Left ventricle myocardium superior (tissue), 1 donor: ENCODE measurements at regions not wholly inside any gene's neighbourhood (a gene's known extent, or its start where the extent isn't known, plus 50 kb on each side); places are given as distances from the start of the nearest gene placed in this dataset.

Source experiments
- ATAC-seq: fragments of 200-7000 bp; cut with Tn5 transposase; one replicate; pipeline ENCODE4 v1.9.1; 2020; ENCODE audit warnings: mild to moderate bottlenecking, moderate library complexity
- DNase-seq: peaks from one replicate; pipeline ENCODE4 v3.0.0-alpha.2; 2020
- intact Hi-C: fragments of 100-400 bp; cut with micrococcal nuclease; formaldehyde crosslinking; loops from one replicate; pipeline ENCODE4 v1.11.0; 2022
- donor health status: DM: no; HTN: yes; CAD: no; lungs with severe emphysema.

DNA sequence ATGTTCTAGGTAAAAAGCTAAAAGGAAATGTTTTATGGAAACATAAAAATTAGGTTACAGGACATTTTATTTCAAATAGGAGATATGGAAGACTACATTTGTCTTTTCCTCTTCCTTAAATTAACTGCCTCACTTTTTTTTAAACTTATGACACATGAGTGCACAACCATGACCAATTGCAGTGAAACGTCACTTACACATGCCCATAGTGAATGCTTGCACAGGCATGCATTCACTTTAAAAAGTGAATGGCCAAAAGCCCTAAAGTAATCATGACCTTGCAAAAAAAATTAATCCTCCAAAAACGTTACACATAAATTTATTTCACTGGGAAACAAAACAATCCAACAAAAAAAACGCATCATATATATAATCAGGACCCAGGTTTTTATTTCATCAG, 343.2 kb upstream of the TMTC1 start:
- no peak for ATAC-seq
- intact Hi-C loops: no loop called here
- no peak for DNase-seq

DNA sequence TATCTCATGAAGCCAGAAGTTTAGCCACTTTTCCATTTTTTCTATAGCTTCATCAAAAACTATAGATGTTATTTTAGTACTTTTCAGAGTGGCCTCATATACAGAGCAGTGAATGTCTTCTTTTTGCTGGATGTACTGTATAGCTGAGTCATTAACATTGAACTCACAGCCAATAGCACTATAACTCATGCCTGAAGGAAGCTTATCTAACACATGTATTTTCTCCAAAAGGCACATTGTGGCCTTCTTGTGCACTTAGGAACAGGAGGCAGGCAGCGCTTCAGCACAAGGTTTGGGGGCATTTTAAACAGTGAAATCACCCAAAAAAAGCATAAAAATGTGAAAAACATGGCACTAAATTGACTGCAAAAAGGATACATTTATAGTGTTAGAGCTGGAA, 336.8 kb upstream of the TMTC1 start:
- ATAC-seq: no peak
- intact Hi-C loops: no loop called here
- DNase-seq: no peak

DNA sequence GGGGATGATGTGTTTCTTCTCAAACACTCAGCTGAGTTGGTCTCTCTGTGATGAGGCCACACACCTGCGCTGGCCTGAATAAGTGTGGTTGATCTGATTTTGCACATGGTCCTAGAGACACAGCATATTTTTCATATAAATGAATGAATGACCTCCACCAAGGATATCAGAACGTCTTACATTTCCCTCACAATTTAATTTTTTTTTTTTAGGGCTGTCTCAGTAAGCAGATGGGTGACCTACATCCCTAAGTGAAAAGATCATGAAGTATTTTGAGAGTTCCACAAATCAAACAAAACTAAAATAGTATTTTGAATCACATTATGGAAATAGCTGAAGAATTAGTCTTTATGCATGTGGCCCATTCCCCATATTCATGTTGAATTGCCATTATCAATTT, 333.7 kb upstream of the TMTC1 start:
- intact Hi-C loops: no loop called here
- ATAC-seq (no peak), DNase-seq (no peak)

DNA sequence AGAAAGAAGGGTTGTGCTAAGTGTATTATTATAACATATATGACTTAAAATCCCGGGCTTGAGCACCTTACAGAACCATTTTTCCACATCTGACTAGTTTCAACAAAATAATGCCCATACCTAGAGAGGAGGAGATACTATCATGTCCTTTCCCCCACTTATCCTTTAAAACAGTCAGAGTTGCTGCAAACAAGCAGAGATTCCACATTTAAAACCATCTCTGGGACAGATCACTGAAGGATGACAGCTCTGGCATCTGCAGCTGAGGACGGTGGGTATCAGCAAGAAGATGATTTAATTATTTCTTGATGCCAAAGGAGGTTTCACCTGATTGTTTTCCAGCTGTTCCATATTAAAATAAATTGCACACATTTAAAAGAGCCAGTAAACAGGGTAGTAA, 328.0 kb upstream of the TMTC1 start:
- DNase-seq: no peak
- intact Hi-C loops: no loop called here
- ATAC-seq: no peak

DNA sequence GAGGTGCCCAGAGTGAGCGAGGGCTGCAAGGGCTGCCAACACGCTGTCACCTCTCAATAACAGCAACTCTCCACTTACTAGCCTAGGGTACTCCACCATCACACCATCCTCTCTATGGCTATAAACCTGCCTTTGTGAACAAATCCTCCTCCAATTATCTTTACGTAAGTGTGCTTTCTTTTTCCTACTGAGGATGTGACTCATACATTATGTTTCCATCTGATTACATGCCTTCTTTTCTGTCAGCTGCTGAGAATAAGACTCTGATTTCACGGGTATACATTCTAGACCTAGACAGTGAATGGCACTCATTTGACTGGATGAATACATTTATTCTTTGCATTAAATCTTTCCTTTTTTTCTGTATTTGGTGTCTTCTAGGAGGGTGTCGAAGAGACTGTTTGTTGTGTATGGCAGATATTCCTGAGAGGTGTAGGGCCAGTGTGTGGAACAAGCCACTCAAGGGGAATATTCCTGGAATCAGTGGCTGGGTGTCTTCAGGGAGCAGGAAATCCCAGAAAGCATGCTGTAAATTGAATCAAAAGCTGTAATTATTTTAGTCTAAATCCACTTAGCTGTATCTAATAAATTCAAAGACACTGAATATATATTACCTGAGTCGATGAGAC, 327.3 kb upstream of the TMTC1 start:
- ATAC-seq: no peak
- DNase-seq: no peak
- intact Hi-C loops: no loop called here

DNA sequence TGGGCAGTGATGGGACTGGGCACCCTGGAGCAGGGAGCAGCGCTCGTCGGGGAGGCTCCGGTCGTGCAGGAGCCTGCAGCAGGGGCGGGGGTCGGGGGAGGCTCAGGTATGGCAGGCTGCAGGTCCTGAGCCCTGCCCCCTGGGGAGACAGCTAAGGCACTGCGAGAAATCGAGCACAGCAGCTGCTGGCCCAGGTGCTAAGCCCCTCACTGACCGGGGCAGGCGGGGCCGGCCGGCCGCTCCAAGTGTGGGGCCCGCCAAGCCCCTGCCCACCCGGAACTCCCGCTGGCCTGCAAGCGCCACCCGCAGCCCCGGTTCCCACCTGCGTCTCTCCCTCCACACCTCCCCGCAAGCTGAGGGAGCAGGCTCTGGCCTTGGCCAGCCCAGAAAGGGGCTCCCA, 326.8 kb upstream of the TMTC1 start:
- DNase-seq: no peak
- intact Hi-C loops: no loop called here
- ATAC-seq: no peak

DNA sequence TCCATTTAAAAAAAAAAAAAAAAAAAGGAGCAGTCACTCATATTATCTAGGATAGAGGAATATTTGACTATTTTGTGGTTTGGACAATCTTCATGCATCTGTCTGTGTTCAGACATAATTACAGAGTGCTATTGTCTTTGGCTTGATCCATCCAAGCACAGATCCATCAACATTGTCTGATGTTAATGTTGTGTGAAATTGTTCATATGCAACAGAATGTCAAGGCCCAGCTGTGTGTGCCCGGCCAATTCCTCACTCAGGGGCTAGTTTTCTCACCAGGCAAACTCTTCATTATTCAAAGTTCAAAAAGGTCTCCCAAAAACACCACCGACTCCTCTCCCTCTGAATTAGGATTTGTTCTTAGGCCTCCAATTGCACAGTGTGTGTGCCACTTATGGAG, 324.9 kb upstream of the TMTC1 start:
- ATAC-seq (no peak), DNase-seq (no peak)
- intact Hi-C loops: no loop called here

DNA sequence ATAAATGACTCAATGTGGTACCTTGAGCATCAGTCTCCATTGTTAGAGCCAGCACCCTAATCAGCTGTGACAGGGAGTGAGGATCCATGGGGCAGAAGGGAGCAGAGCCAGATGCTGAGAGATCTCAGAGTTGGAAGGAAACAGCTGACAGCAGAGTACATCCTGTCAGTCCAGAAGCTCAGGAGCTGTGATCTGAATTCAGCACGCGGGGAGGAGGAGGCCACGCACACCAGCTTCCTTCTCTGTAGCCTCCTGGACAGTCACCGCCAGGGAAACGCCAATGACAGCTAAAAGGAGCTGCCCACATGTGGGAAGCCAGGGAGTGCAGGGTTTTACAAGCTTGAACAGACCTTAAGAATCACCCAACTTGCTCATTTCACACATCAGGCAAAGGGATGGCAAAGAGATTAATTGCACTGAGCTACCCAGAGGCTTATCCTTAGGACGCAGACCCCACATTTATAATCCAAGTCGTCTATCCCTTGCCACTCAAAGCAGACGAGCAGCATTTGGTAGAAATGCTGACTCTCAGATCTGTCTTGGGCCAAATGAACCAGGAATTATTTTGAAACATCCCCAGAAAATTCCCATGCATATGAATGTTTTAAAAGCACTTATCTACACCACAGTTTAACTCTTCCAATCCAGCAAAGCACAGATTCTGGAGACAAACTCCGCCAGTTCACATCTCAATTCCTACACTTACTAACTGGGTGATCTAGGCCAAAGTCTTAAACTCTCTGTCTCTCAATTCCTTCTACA, 322.6 kb upstream of the TMTC1 start:
- ATAC-seq: no peak
- DNase-seq: no peak
- intact Hi-C loops: no loop called here

DNA sequence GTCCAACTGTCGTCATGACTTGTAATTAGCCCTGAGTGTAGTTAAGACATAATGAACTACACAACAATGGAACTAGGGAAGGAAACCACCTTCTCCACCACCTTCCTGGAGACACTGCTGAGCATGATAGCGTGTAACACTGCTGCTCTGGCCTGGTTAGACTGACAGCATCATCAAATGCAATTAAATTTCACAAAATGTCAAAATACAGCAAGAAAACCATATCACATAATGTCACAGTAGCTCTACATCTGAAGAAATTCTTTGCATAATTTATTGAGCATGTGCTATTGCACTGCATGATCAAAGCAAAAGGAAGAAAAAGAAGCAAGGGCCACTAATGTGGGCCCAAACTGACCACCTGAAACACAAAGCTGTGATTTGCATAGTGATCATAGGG, 321.8 kb upstream of the TMTC1 start:
- no peak for DNase-seq
- ATAC-seq: no peak
- intact Hi-C loops: no loop called here

DNA sequence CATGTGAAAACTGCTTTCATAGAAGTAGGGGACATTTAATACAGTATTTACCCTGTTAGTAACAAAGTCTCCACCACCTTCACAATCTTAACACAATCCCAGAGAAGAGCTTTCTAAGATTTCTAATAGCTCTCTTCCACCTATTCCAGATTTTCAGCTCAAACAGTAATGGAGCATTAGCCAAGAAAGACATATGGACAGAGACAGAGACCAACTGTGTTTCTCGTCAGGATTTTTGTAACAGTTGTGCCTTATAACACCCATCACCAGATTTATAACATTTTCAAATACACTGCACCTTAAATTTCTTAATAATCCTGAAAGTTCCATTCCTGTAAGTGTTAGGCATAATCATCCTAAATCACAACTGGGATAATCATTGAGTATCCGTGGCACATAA, 321.2 kb upstream of the TMTC1 start:
- intact Hi-C loops: no loop called here
- ATAC-seq: no peak
- no peak for DNase-seq

DNA sequence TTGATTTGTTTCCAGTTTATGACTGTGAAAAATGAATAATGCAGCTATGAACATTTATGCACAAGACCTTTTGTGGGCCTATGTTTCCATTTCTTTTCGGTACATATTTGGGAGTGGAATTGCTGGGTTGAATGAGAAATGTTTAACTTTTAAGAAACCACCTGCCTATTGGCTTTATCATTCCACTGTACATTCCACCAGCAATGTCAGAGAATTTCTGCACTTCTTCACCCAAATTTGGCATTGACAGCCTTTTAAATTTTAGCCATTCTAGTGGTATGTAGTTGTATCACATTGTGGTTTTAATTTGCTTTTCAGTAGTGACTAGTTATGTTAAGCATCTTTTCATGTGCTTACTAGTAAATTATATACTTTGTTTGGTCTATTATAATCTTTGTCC, 317.0 kb upstream of the TMTC1 start:
- ATAC-seq: no peak
- no peak for DNase-seq
- intact Hi-C loops: no loop called here

DNA sequence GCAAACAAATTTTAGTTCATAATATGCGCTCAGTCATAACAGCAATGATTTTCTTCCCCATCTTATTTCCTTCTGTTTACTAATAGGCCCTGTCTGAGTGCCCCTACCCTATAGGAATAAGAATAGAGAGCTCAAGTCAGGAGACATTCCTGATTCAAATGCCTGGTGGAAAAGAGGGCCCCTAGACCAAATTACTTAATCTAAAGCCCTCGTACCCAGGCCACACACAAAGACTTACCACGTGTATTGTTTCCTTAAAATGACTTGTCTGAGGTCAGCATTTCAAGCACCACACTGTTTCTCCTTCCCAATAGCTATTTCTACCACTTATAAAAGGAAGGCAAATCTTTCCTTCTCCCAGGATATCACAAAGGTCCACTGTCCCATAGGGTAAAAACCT, 314.9 kb upstream of the TMTC1 start:
- ATAC-seq: no peak
- DNase-seq: no peak
- intact Hi-C loops: no loop called here

DNA sequence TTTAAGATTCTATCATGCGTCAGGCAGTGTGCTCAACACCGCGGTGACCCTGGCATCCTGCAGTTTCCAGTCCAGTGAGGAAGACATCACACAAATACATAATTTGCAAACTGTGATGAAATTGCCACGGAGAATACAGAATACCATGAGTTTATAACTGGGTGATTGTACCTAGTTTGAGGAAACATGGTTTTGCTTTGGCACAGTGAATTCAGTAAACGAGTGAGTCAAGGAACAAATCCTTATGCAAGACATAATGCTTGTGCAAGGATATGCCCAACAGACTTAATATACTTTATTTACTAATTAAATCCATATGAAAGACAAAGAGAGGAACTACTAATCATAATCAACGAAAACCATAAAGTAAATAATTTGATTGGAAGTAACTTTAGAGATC, 311.8 kb upstream of the TMTC1 start:
- ATAC-seq: no peak
- intact Hi-C loops: no loop called here
- DNase-seq: no peak

DNA sequence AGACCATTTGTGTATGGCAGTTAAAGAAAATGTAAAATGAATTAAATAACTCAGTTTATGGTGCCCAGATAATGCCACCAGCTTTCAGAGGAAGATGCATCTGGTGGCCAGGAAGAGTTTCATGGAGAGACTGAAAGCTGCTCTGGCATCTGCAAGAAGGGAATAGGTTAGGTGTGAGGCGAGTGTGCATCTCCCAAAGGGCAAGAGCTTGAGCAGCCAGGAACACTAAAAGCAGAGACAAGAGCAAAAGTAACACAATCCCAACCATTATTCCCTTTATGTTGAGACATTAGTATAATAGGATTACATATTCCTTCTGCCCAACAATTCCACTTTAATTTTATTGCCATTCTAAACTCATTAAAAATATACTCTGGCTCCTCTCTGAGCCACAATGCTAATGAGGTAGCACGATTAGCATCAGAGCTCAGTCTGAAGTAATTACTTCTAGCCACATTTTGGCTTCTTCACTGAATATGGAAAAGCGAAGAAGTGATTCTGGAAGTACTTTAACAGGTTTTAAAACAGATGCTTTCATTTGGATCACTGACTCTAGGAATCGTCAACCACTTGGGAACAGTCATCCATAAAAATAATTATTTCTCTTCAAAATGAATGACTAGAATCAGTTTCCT, 309.4 kb upstream of the TMTC1 start:
- ATAC-seq: no peak
- intact Hi-C loops: no loop called here
- no peak for DNase-seq

DNA sequence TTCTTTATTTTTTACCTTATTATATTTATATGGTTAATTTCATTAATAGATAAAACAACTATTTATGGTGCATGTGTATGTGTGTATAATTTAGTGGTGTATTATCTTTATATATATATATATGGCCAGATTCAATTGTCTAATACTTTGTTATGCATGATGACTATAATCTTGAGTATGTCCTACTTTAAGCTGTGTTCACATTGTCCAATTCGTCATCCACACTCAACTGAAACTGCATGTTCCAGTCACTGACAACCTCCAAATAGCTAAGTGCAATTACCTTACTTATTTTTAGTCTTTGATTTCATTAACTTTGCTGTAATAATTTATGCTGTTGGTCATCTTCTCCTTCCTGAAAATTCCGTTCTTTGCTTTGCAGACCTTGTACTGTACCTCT, 306.5 kb upstream of the TMTC1 start:
- ATAC-seq: no peak
- intact Hi-C loops: no loop called here
- DNase-seq: no peak

DNA sequence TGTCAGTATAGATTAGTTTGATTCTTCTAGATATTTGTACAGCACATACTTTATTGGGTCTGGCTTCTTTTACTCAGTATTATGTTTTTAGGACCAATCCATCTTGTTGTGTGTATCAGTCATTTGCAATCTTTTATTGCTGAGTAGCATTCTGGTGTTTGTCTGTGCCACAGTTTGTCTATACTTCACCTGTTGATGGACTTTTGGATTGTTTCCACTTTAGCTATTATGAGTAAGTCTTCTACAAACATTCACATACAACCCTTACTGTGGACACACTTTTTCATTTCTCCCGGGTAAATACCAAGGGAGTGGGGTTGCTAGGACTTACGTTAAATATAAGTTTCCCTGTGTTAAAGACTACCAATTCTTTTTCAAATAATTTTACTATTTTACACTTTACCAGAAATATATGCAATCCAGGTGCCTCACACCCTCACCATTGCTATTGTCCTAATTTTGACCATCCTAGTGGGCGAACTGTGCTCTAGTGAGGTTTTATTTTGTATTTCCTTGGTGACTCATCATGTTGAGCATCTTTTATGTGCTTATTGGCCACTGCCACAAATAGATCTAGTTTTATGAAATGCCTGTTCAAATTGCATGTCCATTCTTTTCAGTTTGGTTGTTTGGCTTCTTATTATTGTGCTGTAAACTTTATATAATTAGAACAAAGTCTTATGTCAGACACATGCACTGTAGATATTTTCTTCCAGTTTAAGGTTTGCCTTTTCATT, 304.7 kb upstream of the TMTC1 start:
- ATAC-seq (no peak), DNase-seq (no peak)

DNA sequence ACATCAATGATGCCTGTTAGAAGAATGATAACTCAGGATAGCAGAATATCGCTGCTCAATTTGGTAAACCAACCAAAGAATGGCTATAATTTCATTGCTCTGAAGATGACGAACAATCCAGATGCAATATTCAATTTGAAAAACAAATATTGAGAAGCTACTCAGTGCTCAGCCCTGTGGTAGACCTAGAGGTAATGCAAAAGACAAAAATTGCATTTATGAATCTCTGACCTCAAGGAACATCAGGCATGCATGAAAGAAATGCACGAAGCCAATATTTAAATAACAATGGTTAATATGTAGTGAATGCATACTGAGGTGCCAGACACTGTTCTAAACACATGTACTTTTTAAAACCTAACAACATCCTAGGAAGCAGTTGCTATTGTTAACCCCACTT, 298.6 kb upstream of the TMTC1 start:
- intact Hi-C loops: no loop called here
- no peak for DNase-seq
- ATAC-seq: no peak

More for the DNA sequence above, 304.7 kb upstream of the TMTC1 start:
- intact Hi-C loops: no loop called here

DNA sequence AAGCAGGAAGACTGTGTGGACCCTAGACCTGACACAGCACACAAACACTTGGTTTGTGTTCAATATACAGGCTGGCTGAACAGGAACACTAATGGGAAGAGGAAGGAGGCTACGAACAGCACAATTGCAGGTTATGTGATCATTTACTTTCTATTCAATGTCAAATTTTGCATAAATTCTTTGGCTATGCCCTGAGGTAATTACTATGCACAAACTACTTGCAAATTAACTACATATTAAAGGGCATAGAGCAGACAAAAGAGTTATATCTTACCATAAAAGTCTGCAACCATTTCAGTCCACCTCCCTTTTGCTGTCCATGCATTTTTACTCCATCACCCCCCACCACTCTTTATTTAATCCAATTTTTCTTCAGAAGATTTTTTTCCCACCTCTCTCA, 291.2 kb upstream of the TMTC1 start:
- intact Hi-C loops: no loop called here
- no peak for ATAC-seq

DNA sequence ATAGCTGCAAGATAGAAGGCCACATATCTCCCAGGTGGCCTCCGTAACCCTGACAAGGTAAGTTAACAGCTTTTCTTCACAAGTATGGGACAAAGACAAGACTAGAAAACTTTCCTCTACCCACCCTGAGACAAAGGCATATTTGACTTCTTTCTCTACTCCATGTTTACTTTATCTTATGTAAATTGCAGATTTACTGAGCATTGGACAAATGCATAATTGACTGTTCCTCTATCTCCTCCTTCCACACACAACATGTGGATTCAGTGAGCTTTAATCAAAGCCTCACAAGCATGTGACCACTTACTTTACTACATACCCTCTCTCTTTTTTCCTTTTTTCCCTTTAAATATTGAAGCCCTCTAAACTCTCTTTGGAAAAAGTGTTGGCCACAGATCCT, 289.1 kb upstream of the TMTC1 start:
- ATAC-seq (no peak), DNase-seq (no peak)
- intact Hi-C loops: no loop called here

More for the DNA sequence above, 291.2 kb upstream of the TMTC1 start:
- no peak for DNase-seq

DNA sequence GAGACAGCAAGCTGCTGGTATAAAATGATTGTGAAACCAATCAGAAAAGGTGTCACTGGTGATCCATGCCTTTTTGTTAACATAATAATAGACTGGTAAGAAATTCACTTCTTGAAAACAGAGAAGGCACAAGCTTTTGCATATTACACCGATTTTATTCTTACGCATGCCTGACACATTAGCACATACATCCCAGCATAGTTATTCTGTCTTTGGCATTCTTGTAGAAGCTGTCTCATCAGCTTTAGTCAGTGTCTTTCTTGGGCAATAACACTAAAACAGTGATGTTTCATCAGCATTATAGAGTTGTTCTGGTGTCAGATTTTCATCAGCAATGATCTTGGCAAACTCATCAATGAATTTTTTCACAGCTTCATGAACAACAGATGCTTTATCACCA, 283.4 kb upstream of the TMTC1 start:
- DNase-seq: no peak
- intact Hi-C loops: no loop called here

More for the DNA sequence above, 283.4 kb upstream of the TMTC1 start:
- ATAC-seq: no peak
